WI38 (cell line): ENCODE measurements at regions not wholly inside any gene's neighbourhood (a gene's known extent, or its start where the extent isn't known, plus 50 kb on each side); places are given as distances from the start of the nearest gene placed in this dataset.

ENCODE experiments used
- H3K4me3 ChIP-seq: 2 replicates; pipeline ENCODE4 v1.5.1; 2011; ENCODE audit warnings: low read depth, mild to moderate bottlenecking, control low read depth, low read length
- CTCF ChIP-seq: IDR thresholded peaks from 2 replicates; pipeline ENCODE4 v1.5.1; 2012; ENCODE audit warnings: low read depth, mild to moderate bottlenecking, control low read depth, low read length

DNA sequence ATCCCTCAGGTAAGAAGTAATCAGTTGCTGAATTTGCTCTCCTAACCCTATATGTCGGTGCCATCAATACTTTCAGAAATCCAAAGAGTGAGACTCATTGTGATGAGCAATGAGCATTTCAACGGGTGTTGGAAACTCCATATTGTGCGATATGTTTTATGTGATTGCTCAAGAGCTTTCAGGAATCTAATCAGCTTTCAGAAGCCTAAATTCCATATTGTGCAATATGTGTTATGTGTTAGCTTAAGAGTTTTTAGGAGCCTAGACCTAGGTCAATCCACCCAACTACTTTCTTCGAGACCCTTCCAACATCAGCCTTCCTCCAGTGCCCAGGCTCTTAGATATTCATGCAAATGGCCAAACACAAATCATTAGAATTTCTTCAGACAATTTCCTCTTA is 277.3 kb downstream of the DSC3 start:
- no peak overlapping the region for H3K4me3 ChIP-seq
- TF ChIP-seq CTCF: no peak

- TF ChIP-seq CTCF: no peak
- no peak overlapping the region for H3K4me3 ChIP-seq
These were observed 278.6 kb downstream of the DSC3 start for GRCh38 chr18:30763902-30764350.

DNA sequence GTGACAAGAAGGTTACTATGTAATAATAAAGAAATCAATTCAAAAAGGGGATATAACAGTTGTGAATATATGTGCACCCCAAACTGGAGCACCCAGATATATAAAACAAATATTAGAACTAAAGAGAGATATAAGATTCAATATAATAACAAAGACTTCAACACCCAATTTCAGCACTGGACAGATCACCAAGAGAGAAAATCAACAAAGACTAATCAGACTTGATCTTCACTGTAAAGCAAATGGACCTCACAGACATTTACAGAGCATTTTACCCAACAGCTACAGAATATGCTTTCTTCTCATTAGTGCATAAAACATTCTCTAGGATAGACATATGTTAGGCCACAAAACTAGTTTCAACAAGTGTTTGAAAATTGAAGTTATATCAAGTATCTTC is 287.7 kb downstream of the DSC3 start:
- no peak overlapping the region for H3K4me3 ChIP-seq
- no peak for TF ChIP-seq CTCF

DNA sequence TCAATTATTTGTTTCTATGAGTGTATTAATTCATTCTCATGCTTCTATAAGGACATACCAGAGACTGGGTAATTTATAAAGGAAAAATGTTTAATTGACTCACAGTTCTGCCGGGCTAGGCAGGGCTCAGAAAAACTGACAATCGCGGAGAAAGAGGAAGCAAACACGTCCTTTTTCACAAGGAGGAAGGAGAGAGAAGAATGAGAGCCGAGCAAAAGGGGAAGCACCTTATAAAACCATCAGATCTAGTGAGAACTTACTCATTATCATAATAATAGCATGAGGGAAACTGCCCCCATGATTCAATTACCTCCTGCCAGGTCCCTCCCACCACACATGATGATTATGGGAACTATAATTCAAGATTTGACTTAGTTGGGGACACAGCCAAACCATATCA is 294.0 kb downstream of the DSC3 start:
- no peak overlapping the region for H3K4me3 ChIP-seq
- no peak for TF ChIP-seq CTCF

- H3K4me3 ChIP-seq: no peak overlapping the region
- TF ChIP-seq CTCF: no peak
These were observed 296.3 kb downstream of the DSC3 start for GRCh38 chr18:30746224-30746623.

DNA sequence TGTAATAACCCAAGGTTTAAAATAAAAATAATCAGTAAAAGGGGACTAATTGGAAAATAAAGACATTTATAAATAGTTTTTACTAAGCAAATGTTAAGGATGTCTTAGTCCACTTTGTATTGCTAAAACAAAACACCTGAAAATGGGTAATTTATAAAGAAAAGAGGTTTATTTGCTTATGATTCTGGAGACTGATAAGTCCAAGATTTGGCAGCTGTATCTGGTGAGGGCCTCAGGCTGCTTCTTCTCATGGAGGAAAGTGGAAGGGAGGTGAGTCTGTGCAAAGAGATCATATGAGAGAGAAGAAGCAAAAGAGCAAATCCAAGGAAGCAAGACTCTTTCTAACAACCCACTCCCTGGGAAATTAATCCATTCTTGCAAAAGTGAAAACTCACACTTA is 299.5 kb downstream of the DSC3 start:
- no peak overlapping the region for H3K4me3 ChIP-seq
- no peak for TF ChIP-seq CTCF

DNA sequence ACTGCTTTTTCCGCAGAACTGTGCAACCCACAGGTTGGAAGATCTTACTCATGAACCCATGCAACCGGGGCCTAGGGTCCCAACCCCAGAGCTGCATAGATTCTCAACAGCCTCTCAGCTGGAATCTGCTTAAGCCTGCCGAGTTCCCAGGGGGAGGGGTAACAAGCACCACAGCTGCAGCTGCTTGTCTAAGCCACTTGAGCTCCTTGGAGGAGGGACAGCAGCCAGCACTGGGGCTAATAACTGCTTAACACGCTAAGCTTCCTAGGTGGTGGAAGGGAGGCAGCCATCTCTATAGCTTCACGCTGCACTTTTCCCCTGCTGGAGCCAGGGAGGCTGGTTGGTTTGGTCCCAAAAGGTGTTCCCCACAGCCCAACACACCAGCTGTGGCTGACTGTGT is 311.6 kb downstream of the DSC3 start:
- no peak overlapping the region for H3K4me3 ChIP-seq
- no peak for TF ChIP-seq CTCF
